Sigmoid colon (tissue), 4 donors: ENCODE measurements at regions not wholly inside any gene's neighbourhood (a gene's known extent, or its start where the extent isn't known, plus 50 kb on each side); places are given as distances from the start of the nearest gene placed in this dataset.

Experiments
- EP300 ChIP-seq, 4 donors: sonication (generic); formaldehyde crosslinking; IDR thresholded peaks; one replicate each; pipeline ENCODE4 v1.6.1; 2017; ENCODE audit warnings: antibody characterized with exemption in 4 of 4
- POLR2A ChIP-seq, 2 donors: fragments of 450-650 bp; IDR thresholded peaks; one replicate each; pipeline ENCODE4 v1.6.1; 2016; ENCODE audit warnings: antibody characterized with exemption in 2 of 2, mild to moderate bottlenecking in 2 of 2, moderate library complexity in 2 of 2
- POLR2AphosphoS5 ChIP-seq, 4 donors: sonication (generic); formaldehyde crosslinking; IDR thresholded peaks; one replicate each; pipeline ENCODE4 v1.6.1; 2017; ENCODE audit warnings: antibody characterized with exemption in 4 of 4
- TF ChIP-seq, protein P1 (sequence below), 4 experiments: fragments of 450-650 bp in 3 of 4; fragments of 200-600 bp in 1 of 4; IDR thresholded peaks; one replicate each; pipeline ENCODE4 v1.5.1; 2016 to 2019; ENCODE audit warnings: antibody characterized with exemption in 4 of 4, mild to moderate bottlenecking in 3 of 4, moderate library complexity in 2 of 4

DNA sequence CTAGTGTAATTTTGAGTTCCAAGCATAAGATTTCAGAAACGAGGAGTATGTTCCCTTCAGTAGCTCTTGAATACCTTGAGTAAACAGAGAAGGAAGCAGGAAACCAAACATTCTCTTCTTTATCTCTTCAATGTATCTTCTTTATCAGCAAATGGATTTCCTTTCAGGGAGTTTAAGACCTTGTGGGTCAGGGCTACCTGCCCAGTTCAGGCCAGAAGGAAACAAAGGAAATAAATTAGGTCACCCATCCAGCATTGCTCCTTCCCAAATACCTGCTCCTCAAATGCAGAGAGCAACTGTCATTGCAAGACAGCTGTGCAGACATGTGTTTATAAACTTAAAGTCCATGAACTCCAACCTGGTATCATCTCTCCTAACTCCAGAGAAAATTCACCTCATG is 130.1 kb upstream of the SOD1 start:
- TF ChIP-seq EP300 (IDR thresholded peaks at IDR 0.05): no peak
- TF ChIP-seq, protein P1, sequence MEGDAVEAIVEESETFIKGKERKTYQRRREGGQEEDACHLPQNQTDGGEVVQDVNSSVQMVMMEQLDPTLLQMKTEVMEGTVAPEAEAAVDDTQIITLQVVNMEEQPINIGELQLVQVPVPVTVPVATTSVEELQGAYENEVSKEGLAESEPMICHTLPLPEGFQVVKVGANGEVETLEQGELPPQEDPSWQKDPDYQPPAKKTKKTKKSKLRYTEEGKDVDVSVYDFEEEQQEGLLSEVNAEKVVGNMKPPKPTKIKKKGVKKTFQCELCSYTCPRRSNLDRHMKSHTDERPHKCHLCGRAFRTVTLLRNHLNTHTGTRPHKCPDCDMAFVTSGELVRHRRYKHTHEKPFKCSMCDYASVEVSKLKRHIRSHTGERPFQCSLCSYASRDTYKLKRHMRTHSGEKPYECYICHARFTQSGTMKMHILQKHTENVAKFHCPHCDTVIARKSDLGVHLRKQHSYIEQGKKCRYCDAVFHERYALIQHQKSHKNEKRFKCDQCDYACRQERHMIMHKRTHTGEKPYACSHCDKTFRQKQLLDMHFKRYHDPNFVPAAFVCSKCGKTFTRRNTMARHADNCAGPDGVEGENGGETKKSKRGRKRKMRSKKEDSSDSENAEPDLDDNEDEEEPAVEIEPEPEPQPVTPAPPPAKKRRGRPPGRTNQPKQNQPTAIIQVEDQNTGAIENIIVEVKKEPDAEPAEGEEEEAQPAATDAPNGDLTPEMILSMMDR (IDR thresholded peaks at IDR 0.05): no peak
- no peak for TF ChIP-seq POLR2A (IDR thresholded peaks at IDR 0.05)
- no peak for TF ChIP-seq POLR2AphosphoS5 (IDR thresholded peaks at IDR 0.05)
